ENCODE measurements at regions not wholly inside any gene's neighbourhood (a gene's known extent, or its start where the extent isn't known, plus 50 kb on each side); places are given as distances from the start of the nearest gene placed in this dataset.

DNA sequence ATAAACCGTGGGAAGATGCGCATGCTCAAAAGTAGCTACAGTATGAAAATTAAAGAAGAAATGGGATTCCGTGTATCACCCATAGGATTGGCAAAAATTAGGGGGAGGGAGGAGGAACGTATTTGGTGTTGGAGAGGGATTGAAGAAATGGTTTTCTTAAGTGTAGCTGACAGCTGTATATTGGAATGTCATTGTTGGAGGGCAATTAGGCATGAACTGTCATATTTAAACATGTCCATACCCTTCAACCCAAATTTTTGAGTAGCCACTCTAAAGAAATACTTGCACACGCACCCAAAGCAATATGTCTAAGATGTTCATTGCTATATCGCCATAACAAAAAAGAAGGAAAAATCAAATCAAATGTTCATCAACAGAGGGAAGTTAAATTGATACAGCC lies 144.7 kb downstream of the TLE3 start:
- H4K20me1 ChIP-seq (ENCODE audit: control insufficient read depth, insufficient read depth, low read depth, low read length): no peaks in the 10 kb centered on the region
- H3K27ac ChIP-seq (ENCODE audit: low read depth, low read length): no peak overlapping the region
- H3K4me1 ChIP-seq (ENCODE audit: control insufficient read depth, low read length): peaks cover 16% of the 10 kb centered on the region
- H3K9me2 ChIP-seq (replicated peaks; ENCODE audit: control insufficient read depth, low read length): no peaks in the 10 kb centered on the region
- no peaks in the 10 kb centered on the region for H3F3A ChIP-seq (ENCODE audit: control insufficient read depth, insufficient read depth)
- H3K27me3 ChIP-seq (ENCODE audit: control insufficient read depth, low read length): no peaks in the 10 kb centered on the region
- TF ChIP-seq, protein P1, sequence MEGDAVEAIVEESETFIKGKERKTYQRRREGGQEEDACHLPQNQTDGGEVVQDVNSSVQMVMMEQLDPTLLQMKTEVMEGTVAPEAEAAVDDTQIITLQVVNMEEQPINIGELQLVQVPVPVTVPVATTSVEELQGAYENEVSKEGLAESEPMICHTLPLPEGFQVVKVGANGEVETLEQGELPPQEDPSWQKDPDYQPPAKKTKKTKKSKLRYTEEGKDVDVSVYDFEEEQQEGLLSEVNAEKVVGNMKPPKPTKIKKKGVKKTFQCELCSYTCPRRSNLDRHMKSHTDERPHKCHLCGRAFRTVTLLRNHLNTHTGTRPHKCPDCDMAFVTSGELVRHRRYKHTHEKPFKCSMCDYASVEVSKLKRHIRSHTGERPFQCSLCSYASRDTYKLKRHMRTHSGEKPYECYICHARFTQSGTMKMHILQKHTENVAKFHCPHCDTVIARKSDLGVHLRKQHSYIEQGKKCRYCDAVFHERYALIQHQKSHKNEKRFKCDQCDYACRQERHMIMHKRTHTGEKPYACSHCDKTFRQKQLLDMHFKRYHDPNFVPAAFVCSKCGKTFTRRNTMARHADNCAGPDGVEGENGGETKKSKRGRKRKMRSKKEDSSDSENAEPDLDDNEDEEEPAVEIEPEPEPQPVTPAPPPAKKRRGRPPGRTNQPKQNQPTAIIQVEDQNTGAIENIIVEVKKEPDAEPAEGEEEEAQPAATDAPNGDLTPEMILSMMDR (IDR thresholded peaks at IDR 0.05; ENCODE audit: low read depth, low read length, poor library complexity, severe bottlenecking): no peak
- no peak for TF ChIP-seq EZH2phosphoT487 (IDR thresholded peaks at IDR 0.05; ENCODE audit: borderline replicate concordance, low read length)
- no peak overlapping the region for H3K4me2 ChIP-seq (ENCODE audit: low read length)
- H3K4me3 ChIP-seq (ENCODE audit: low read length): no peak overlapping the region
- H3K79me2 ChIP-seq (ENCODE audit: control insufficient read depth, low read length): no peaks in the 10 kb centered on the region
- no peaks in the 10 kb centered on the region for H3K36me3 ChIP-seq (ENCODE audit: control insufficient read depth, low read length)
- no peaks in the 10 kb centered on the region for H3K9me3 ChIP-seq (ENCODE audit: control insufficient read depth, insufficient read depth, low read length)

DNA sequence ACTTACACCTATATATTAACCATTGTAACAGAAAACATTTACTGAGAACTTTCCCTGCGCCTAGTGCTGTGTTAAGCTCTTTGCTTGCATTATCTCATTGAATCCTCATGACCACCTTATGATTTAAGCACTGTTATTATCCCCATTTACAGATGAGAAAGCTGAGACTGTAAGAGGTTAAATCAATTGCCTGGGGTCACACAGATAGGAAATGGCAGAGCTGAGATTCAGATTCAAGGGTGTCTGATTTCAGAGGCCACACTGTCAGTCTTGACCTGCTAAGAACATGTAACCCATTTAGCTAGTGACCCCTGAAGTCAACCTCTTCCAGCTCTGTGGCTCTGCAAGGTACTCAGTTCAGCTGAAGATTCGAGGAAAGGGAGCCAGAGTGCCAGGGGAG lies 143.9 kb downstream of the TLE3 start:
- Histone ChIP-seq H3K4me2 (ENCODE audit: low read length) (no peak overlapping the region), H3K27ac (ENCODE audit: low read depth, low read length) (no peak overlapping the region), H3K27me3 (ENCODE audit: control insufficient read depth, low read length) (no peaks in the 10 kb centered on the region), H3K9me3 (ENCODE audit: control insufficient read depth, insufficient read depth, low read length) (no peaks in the 10 kb centered on the region), H3K79me2 (ENCODE audit: control insufficient read depth, low read length) (no peaks in the 10 kb centered on the region), H3F3A (ENCODE audit: control insufficient read depth, insufficient read depth) (no peaks in the 10 kb centered on the region), H3K36me3 (ENCODE audit: control insufficient read depth, low read length) (no peaks in the 10 kb centered on the region), H3K9me2 (replicated peaks; ENCODE audit: control insufficient read depth, low read length) (no peaks in the 10 kb centered on the region), H3K4me1 (ENCODE audit: control insufficient read depth, low read length) (peaks cover 23% of the 10 kb centered on the region), H3K4me3 (ENCODE audit: low read length) (no peak overlapping the region), H4K20me1 (ENCODE audit: control insufficient read depth, insufficient read depth, low read depth, low read length) (no peaks in the 10 kb centered on the region)
- TF ChIP-seq, protein P1 (IDR thresholded peaks at IDR 0.05; ENCODE audit: low read depth, low read length, poor library complexity, severe bottlenecking): no peak
- TF ChIP-seq EZH2phosphoT487 (IDR thresholded peaks at IDR 0.05; ENCODE audit: borderline replicate concordance, low read length): no peak

DNA sequence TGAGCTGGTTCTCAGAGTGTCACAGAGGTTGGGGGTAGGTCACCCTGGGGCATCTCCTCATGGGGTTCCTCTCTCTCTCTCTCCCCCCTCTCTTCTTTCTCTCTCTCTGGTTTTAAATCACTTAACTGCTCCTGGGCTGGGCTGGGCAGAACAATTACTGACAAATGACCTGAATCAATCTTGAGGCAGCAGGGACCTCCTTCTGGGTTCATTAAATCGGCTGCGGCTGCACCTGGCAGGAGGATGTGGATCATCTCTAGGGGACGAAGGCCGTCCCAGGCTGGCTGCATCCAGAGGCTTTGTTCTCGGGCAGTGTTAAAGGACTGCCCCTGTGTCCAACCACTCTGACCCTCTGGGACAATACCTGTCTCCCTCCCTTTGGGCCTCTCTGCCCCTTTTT lies 143.1 kb downstream of the TLE3 start:
- no peaks in the 10 kb centered on the region for H3F3A ChIP-seq (ENCODE audit: control insufficient read depth, insufficient read depth)
- no peaks in the 10 kb centered on the region for H3K9me2 ChIP-seq (replicated peaks; ENCODE audit: control insufficient read depth, low read length)
- H3K79me2 ChIP-seq (ENCODE audit: control insufficient read depth, low read length): no peaks in the 10 kb centered on the region
- no peaks in the 10 kb centered on the region for H3K27me3 ChIP-seq (ENCODE audit: control insufficient read depth, low read length)
- H3K9me3 ChIP-seq (ENCODE audit: control insufficient read depth, insufficient read depth, low read length): no peaks in the 10 kb centered on the region
- TF ChIP-seq, protein P1 (IDR thresholded peaks at IDR 0.05; ENCODE audit: low read depth, low read length, poor library complexity, severe bottlenecking): no peak
- no peak for TF ChIP-seq EZH2phosphoT487 (IDR thresholded peaks at IDR 0.05; ENCODE audit: borderline replicate concordance, low read length)
- no peak overlapping the region for H3K4me3 ChIP-seq (ENCODE audit: low read length)
- H4K20me1 ChIP-seq (ENCODE audit: control insufficient read depth, insufficient read depth, low read depth, low read length): no peaks in the 10 kb centered on the region
- H3K4me2 ChIP-seq (ENCODE audit: low read length): no peak overlapping the region
- no peaks in the 10 kb centered on the region for H3K36me3 ChIP-seq (ENCODE audit: control insufficient read depth, low read length)
- no peak overlapping the region for H3K27ac ChIP-seq (ENCODE audit: low read depth, low read length)
- peaks cover 26% of the 10 kb centered on the region for H3K4me1 ChIP-seq (ENCODE audit: control insufficient read depth, low read length)

Measured in DOHH2 (cell line).